ENCODE measurements at regions not wholly inside any gene's neighbourhood (a gene's known extent, or its start where the extent isn't known, plus 50 kb on each side); places are given as distances from the start of the nearest gene placed in this dataset.

DNA sequence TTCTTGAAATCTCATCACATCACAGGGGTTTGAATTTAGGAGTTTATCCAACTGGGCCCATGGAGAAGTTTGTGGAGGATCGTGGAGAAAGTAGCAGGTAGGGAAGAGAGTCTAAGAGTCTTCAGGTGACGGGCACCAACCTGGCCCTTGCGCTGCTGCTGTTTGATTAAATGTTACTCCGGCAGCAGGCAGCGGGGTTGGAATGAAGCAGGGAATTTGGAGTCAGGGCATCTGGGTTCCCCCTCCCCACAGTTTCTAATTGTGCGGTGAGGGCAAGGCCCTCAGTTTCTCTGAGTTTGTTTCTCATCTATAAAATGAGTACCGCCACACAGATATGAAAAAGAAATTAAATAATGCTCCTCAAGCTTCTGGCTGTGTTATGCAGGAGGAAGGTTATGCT lies 182.9 kb upstream of the RGMA start:
- TF ChIP-seq, protein P1, sequence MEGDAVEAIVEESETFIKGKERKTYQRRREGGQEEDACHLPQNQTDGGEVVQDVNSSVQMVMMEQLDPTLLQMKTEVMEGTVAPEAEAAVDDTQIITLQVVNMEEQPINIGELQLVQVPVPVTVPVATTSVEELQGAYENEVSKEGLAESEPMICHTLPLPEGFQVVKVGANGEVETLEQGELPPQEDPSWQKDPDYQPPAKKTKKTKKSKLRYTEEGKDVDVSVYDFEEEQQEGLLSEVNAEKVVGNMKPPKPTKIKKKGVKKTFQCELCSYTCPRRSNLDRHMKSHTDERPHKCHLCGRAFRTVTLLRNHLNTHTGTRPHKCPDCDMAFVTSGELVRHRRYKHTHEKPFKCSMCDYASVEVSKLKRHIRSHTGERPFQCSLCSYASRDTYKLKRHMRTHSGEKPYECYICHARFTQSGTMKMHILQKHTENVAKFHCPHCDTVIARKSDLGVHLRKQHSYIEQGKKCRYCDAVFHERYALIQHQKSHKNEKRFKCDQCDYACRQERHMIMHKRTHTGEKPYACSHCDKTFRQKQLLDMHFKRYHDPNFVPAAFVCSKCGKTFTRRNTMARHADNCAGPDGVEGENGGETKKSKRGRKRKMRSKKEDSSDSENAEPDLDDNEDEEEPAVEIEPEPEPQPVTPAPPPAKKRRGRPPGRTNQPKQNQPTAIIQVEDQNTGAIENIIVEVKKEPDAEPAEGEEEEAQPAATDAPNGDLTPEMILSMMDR (IDR thresholded peaks at IDR 0.05): no peak
- TF ChIP-seq POLR2A (IDR thresholded peaks at IDR 0.05): no peak
